Vagina (tissue), 2 donors: ENCODE measurements at regions not wholly inside any gene's neighbourhood (a gene's known extent, or its start where the extent isn't known, plus 50 kb on each side); places are given as distances from the start of the nearest gene placed in this dataset.

ENCODE experiments used
- DNase-seq, 2 donors: peaks; one replicate each; pipeline ENCODE4 v3.0.0-alpha.2; 2017; ENCODE audit errors: extremely low spot score in 2 of 2
- H3K27ac ChIP-seq: fragments of 200-600 bp; sonication (generic); one replicate; pipeline ENCODE4 v1.5.1; 2019
- H3K27me3 ChIP-seq: fragments of 200-600 bp; sonication (generic); one replicate; pipeline ENCODE4 v1.5.1; 2019
- H3K36me3 ChIP-seq, 2 donors: fragments of 200-600 bp; sonication (generic); one replicate each; pipeline ENCODE4 v1.5.1; 2017 to 2019
- H3K4me1 ChIP-seq: fragments of 200-600 bp; sonication (generic); one replicate; pipeline ENCODE4 v1.5.1; 2019
- H3K4me3 ChIP-seq, 2 donors: fragments of 200-600 bp; sonication (generic); 1 replicate in 1 of 2; 2 replicates in 1 of 2; pipeline ENCODE4 v1.5.1; 2016 to 2019
- H3K9me3 ChIP-seq: fragments of 200-600 bp; sonication (generic); one replicate; pipeline ENCODE4 v1.5.1; 2019
- POLR2A ChIP-seq, 2 donors: fragments of 450-650 bp; IDR thresholded peaks; one replicate each; pipeline ENCODE4 v1.6.1; 2017; ENCODE audit warnings: antibody characterized with exemption in 2 of 2, mild to moderate bottlenecking in 2 of 2, moderate library complexity in 2 of 2
- POLR2AphosphoS5 ChIP-seq, 2 donors: sonication (generic); formaldehyde crosslinking; IDR thresholded peaks; one replicate each; pipeline ENCODE4 v1.9.0; 2017; ENCODE audit warnings: antibody characterized with exemption in 2 of 2, mild to moderate bottlenecking in 2 of 2, low read depth in 1 of 2; ENCODE audit not compliant: insufficient read depth in 1 of 2
- intact Hi-C: fragments of 100-400 bp; cut with DNase I; formaldehyde crosslinking; loops from one replicate; pipeline ENCODE4 v1.15.1; 2023
- TF ChIP-seq, protein P1 (sequence below), 3 experiments: fragments of 450-650 bp in 2 of 3; fragments of 200-600 bp in 1 of 3; sonication (generic) in 1 of 3; IDR thresholded peaks; one replicate each; pipeline ENCODE4 v1.5.1; 2017 to 2019; ENCODE audit warnings: antibody characterized with exemption in 3 of 3, mild to moderate bottlenecking in 2 of 3, moderate library complexity in 2 of 3

DNA sequence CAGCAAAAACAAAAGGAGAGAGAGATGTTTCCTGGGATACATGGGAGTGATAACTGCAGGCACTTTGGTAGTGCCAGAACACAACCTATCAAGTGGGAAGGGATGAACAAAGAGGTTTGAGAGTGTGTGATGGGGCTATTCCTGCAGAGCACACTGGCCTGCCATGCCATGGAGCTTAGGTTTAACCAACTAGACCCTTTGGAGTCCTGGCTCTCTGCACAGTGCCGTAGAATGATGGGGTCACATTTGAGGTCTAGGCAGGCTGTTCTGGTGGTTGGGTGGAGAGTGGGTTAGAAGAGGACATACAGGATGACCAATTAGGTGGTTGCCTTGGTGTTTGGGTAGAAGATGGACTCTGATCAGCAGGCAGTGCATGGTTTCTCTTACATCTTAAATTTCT, 101.9 kb upstream of the HABP2 start:
- intact Hi-C loops, result no loop called here
- peak; percentile 43 to 58 for DNase-seq
- peaks cover 13% of the 10 kb centered on the region for H3K4me1 ChIP-seq

DNA sequence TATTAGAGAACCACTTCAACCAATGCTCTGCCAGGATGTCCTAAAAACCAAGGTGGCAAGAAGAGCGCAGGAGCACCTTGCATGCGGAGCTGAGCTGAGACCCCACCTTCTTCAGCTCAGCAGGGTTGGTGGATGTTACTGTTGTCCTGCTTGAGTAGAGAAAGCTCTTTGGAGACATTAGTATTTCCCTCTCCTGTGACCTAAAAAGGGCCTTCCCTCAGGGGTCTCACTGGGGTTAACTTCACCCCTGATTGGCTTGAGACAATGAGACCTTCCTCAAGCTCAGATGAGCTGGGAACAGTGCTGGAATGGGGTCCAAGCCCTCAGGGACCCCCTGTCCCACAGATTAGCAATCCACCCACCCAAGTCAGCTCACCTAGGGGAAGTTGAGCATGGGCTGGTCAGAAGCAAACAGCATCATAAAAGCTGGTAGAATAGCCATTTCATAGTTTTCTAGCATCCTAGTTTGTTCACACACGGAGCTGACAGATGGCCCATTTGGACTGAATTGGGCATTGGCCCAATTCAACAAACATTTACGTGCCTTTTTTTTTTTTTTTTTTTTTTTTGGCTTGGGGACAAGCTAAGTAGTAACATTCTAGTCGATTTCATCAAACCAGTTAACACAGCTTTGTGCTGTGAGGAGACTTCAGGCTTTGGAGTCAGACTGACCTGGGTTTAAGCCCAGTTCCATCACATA, 100.6 kb upstream of the HABP2 start:
- intact Hi-C loops, result no loop called here

More for the DNA sequence above, 101.9 kb upstream of the HABP2 start:
- TF ChIP-seq, protein P1, sequence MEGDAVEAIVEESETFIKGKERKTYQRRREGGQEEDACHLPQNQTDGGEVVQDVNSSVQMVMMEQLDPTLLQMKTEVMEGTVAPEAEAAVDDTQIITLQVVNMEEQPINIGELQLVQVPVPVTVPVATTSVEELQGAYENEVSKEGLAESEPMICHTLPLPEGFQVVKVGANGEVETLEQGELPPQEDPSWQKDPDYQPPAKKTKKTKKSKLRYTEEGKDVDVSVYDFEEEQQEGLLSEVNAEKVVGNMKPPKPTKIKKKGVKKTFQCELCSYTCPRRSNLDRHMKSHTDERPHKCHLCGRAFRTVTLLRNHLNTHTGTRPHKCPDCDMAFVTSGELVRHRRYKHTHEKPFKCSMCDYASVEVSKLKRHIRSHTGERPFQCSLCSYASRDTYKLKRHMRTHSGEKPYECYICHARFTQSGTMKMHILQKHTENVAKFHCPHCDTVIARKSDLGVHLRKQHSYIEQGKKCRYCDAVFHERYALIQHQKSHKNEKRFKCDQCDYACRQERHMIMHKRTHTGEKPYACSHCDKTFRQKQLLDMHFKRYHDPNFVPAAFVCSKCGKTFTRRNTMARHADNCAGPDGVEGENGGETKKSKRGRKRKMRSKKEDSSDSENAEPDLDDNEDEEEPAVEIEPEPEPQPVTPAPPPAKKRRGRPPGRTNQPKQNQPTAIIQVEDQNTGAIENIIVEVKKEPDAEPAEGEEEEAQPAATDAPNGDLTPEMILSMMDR (IDR thresholded peaks at IDR 0.05), result no peak
- no peak for TF ChIP-seq POLR2A (IDR thresholded peaks at IDR 0.05)
- TF ChIP-seq POLR2AphosphoS5 (IDR thresholded peaks at IDR 0.05; ENCODE audit: insufficient read depth in 1 of 2, low read depth in 1 of 2), result no peak
- no peaks in the 10 kb centered on the region for H3K9me3 ChIP-seq
- no peaks in the 10 kb centered on the region for H3K27me3 ChIP-seq
- H3K4me3 ChIP-seq, result no peak overlapping the region
- H3K27ac ChIP-seq, result no peak overlapping the region
- no peaks in the 10 kb centered on the region for H3K36me3 ChIP-seq

DNA sequence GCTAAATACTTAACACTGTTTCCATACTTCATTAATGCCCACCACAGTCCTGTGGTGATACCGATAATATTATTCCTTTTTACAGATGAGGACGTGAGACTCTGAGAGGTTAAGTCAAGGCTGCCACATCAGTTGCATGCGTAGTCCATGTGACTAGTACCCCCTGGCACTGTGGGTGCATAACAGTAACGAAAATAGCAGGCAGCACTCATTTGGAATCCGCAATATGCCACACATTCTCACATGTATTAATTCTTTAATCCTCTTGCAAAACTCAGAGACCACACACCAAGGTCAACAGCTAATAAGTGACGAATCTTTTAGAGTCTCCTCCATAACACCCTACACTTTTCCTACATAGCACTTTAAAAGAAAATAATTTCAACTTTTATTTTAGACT, 99.5 kb upstream of the HABP2 start:
- Histone ChIP-seq H3K9me3 (no peaks in the 10 kb centered on the region), H3K27me3 (no peaks in the 10 kb centered on the region), H3K4me3 (no peak overlapping the region), H3K36me3 (no peaks in the 10 kb centered on the region), H3K4me1 (peaks cover 13% of the 10 kb centered on the region), H3K27ac (no peak overlapping the region)
- intact Hi-C loops, result no loop called here
- DNase-seq, result peak in 1 of 2 donors; percentile 11
- TF ChIP-seq POLR2A (IDR thresholded peaks at IDR 0.05) (no peak), POLR2AphosphoS5 (IDR thresholded peaks at IDR 0.05; ENCODE audit: insufficient read depth in 1 of 2, low read depth in 1 of 2) (no peak)
- TF ChIP-seq, protein P1 (IDR thresholded peaks at IDR 0.05), result no peak

More for the DNA sequence above, 100.6 kb upstream of the HABP2 start:
- no peaks in the 10 kb centered on the region for H3K9me3 ChIP-seq
- no peaks in the 10 kb centered on the region for H3K36me3 ChIP-seq
- H3K4me1 ChIP-seq, result peaks cover 13% of the 10 kb centered on the region
- no peak overlapping the region for H3K27ac ChIP-seq
- H3K27me3 ChIP-seq, result no peaks in the 10 kb centered on the region
- TF ChIP-seq POLR2A (IDR thresholded peaks at IDR 0.05), result no peak
- no peak for TF ChIP-seq POLR2AphosphoS5 (IDR thresholded peaks at IDR 0.05; ENCODE audit: insufficient read depth in 1 of 2, low read depth in 1 of 2)
- TF ChIP-seq, protein P1 (IDR thresholded peaks at IDR 0.05), result no peak
- no peak overlapping the region for H3K4me3 ChIP-seq
- peak; percentile 28 to 75 for DNase-seq

DNA sequence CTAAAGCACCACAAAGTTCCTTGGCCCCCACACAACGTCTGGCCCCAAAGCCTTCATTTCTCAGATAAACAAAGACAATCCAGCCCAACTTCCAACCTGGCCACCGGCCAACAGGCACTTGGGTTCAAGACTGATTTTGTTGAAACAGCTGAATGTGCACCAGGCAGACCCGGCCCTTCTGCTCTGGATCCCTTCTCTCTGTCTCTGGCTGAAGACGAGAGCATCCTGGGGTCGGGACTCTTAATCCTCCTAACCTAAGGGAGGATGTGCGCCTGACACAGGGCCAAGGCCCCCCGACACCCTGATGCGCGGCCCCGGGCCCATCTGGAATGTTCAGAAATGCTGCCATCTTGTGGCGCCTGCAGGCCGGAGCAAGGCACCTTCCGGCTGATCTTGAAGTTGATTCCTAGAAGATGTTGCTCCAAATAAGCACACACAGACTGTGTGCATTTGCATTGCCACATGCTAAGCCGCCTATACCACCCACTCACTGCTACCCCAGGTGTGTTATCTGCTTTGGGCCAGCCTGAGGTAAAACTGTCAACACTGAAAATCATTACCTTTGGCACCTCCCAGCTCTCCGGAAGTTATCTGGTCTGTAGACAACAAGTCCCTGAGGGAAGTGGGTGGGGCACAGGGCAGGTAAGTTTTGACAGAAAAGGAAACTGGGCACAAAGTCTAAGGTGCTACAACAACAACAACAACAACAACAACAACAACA, 98.4 kb upstream of the HABP2 start:
- no peak for TF ChIP-seq POLR2A (IDR thresholded peaks at IDR 0.05)
- TF ChIP-seq POLR2AphosphoS5 (IDR thresholded peaks at IDR 0.05; ENCODE audit: insufficient read depth in 1 of 2, low read depth in 1 of 2), result peak in 1 of 2 donors; percentile 14
- TF ChIP-seq, protein P1 (IDR thresholded peaks at IDR 0.05), result peak in 2 of 3 experiments; percentile 48 to 58
- no peak overlapping the region for H3K27ac ChIP-seq
- no peak overlapping the region for H3K4me3 ChIP-seq
- intact Hi-C loops, result no loop called here
- H3K36me3 ChIP-seq, result no peaks in the 10 kb centered on the region
- no peaks in the 10 kb centered on the region for H3K9me3 ChIP-seq
- H3K4me1 ChIP-seq, result peaks cover 13% of the 10 kb centered on the region
- DNase-seq, result peak; percentile 70 to 78
- no peaks in the 10 kb centered on the region for H3K27me3 ChIP-seq

DNA sequence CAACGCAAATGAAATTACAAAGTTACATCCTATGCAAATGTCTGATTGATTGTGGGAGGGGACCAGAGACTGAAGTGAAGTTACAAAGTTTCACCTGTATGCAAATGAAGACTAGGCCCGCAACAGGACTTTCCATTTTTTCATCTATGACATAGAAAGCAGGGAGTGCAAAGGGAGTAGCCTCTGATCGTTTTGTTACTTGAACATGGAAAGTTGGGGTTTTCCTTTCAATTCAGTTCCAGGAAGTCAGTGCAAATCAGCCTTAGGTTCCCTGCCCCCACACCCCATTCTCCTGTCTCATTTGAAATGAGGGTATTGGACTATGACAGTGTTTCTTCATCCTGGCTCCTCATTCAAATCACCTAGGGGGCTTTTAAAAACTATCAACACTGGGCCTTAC, 96.9 kb upstream of the HABP2 start:
- TF ChIP-seq POLR2A (IDR thresholded peaks at IDR 0.05) (no peak), POLR2AphosphoS5 (IDR thresholded peaks at IDR 0.05; ENCODE audit: insufficient read depth in 1 of 2, low read depth in 1 of 2) (no peak)
- TF ChIP-seq, protein P1 (IDR thresholded peaks at IDR 0.05), result no peak
- intact Hi-C loops, result no loop called here
- no peak overlapping the region for H3K27ac ChIP-seq
- DNase-seq, result peak in 1 of 2 donors; percentile 2
- H3K27me3 ChIP-seq, result no peaks in the 10 kb centered on the region
- H3K4me3 ChIP-seq, result no peak overlapping the region
- no peaks in the 10 kb centered on the region for H3K9me3 ChIP-seq
- H3K4me1 ChIP-seq, result peaks cover 6% of the 10 kb centered on the region
- H3K36me3 ChIP-seq, result no peaks in the 10 kb centered on the region
